AG04449 (cell line): ENCODE measurements at regions not wholly inside any gene's neighbourhood (a gene's known extent, or its start where the extent isn't known, plus 50 kb on each side); places are given as distances from the start of the nearest gene placed in this dataset.

Source experiments
- CTCF ChIA-PET: fragments of 350-600 bp; formaldehyde crosslinking; extraction: SDS; loops from one replicate; lab custom pipeline; 2021; ENCODE audit warnings: antibody characterized with exemption; lab: Yijun Ruan, JAX
- POLR2A ChIA-PET: fragments of 400-600, 350-600 bp; formaldehyde crosslinking; extraction: SDS; loops from one replicate; lab custom pipeline; 2020; ENCODE audit warnings: antibody characterized with exemption, inconsistent platforms; lab: Yijun Ruan, JAX
- DNase-seq: peaks from one replicate; pipeline ENCODE4 v3.0.0-alpha.2; 2010; ENCODE audit warnings: low read depth, low spot score
- H3K4me3 ChIP-seq: 2 replicates; pipeline ENCODE4 v1.5.1; 2011; ENCODE audit warnings: low read depth, mild to moderate bottlenecking, control low read depth, low read length
- CTCF ChIP-seq: IDR thresholded peaks from one replicate; pipeline ENCODE4 v1.5.1; 2011; ENCODE audit warnings: mild to moderate bottlenecking, moderate library complexity, low read length, control low read depth, inconsistent platforms; ENCODE audit not compliant: insufficient read depth; ENCODE audit errors: missing control alignments

- no peak overlapping the region for H3K4me3 ChIP-seq
- POLR2A ChIA-PET = no interaction called here
- DNase-seq = no peak
- TF ChIP-seq CTCF = no peak
- CTCF ChIA-PET = interaction anchor here (2.3 to 8.6 kb wide), 4 partner anchors 9 to 17 kb away, joined by 9 to 116 read pairs (median 10); no protein-coding TSS in a partner anchor
Observed at GRCh38 chr16:85265161-85265784, 153.0 kb upstream of the CIBAR2 start.

DNA sequence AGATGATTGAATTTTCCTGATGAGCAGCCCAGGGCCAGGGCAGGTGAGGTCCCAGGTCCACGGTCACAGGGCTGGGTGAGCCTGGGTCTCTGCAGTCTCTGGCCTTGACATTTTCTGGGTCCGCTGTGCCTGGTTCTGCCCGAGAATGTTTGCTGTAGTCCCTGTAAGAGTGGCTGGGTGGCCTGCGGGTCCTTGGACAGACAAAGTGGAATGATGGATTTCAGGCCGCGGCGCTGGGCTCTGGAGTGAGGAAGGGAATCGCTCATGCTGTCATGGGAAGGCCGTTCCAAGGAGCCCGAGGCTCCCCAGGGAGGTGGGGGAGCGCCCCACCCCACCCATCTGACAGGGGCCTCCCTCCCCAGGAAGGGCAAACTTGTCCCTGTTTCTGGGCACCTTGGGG is 153.5 kb upstream of the CIBAR2 start:
- no peak overlapping the region for H3K4me3 ChIP-seq
- DNase-seq = no peak
- ChIA-PET CTCF (interaction anchor here (0.9 to 8.6 kb wide), 6 partner anchors 9 to 351 kb away, joined by 3 to 116 read pairs (median 8); no protein-coding TSS in a partner anchor), POLR2A (no interaction called here)
- TF ChIP-seq CTCF = no peak

DNA sequence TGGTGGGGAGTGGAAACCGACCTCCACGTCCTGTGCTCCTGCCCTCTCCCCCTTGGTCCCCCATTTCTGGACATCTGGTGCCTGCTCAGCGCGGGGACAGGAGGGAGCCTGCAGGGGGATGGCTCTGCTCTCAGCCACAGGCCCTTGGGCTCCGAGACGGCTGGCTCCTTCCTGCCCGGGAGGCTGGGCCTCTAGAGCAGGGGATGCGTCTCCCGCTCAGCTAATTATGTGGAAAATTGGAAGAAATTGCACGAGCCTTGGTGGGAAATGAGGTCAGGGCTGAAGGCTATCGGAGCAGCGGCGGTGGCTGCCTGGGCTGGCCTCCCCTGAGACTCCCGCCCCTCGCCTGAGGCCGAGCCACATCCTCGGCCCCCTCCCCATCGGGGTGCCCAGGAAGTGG is 154.6 kb upstream of the CIBAR2 start:
- CTCF ChIA-PET = interaction anchor here (0.9 to 8.6 kb wide), 8 partner anchors 9 to 350 kb away, joined by 3 to 116 read pairs (median 8); no protein-coding TSS in a partner anchor
- H3K4me3 ChIP-seq = no peak overlapping the region
- POLR2A ChIA-PET = no interaction called here
- DNase-seq = no peak
- TF ChIP-seq CTCF = no peak

- no peak overlapping the region for H3K4me3 ChIP-seq
- TF ChIP-seq CTCF = no peak
- ChIA-PET POLR2A (no interaction called here), CTCF (interaction anchor here (1.0 to 8.6 kb wide), 7 partner anchors 9 to 349 kb away, joined by 4 to 116 read pairs (median 9); no protein-coding TSS in a partner anchor)
- no peak for DNase-seq
Observed at GRCh38 chr16:85267414-85267945, 155.2 kb upstream of the CIBAR2 start.

DNA sequence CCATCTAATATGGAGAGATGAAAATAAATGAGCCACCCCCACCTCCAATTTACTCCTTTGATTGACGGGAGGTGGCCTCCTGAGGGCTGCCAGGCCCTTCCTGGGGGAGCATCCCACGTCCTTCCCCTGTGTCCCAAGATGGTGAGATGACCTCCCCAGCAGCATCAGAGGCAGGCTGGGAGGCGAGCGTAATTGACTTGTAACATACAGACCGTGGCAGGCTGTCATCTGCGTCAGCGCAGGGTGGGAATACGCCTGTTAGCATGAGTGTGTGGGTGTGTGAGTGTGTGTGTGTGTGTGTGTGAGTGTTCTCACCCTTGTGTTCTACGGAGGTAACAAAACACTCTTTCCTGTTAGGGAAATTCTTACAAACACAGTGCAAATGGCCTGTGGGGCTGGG is 156.9 kb upstream of the CIBAR2 start:
- CTCF ChIA-PET = interaction anchor here (3.7 to 8.6 kb wide), 2 partner anchors 16 kb away, joined by 23 to 116 read pairs; no protein-coding TSS in a partner anchor
- DNase-seq = no peak
- no peak for TF ChIP-seq CTCF
- no peak overlapping the region for H3K4me3 ChIP-seq
- POLR2A ChIA-PET = no interaction called here

DNA sequence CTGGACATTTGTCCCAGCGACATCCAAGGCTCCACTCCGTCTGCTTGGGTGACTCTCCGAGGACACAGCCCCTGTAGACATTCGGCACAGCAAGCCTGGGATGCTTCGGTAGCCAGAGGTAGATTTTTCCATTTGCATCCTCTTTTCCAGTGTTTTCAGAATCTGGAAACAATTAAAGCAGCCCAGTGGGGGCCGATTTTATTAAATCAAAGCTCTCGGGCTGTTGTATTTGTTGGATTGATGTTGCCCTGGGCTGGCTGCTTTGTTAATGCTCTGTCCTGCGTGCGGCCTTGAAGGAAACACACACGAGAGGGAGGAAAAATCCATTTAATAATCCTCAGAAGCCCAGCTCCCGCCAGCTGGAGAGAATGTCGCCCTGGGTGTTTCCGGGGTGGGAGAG is 158.1 kb upstream of the CIBAR2 start:
- no peak for TF ChIP-seq CTCF
- CTCF ChIA-PET = interaction anchor here (0.7 to 3.7 kb wide), 9 partner anchors 11 to 388 kb away, joined by 3 to 23 read pairs (median 3); partner anchors contain the start of gene CIBAR2
- no peak overlapping the region for H3K4me3 ChIP-seq
- POLR2A ChIA-PET = no interaction called here
- no peak for DNase-seq
